HG02623 (cell line): ENCODE measurements at regions not wholly inside any gene's neighbourhood (a gene's known extent, or its start where the extent isn't known, plus 50 kb on each side); places are given as distances from the start of the nearest gene placed in this dataset.

Source experiments
- ATAC-seq: cut with Tn5 transposase; IDR thresholded peaks from one replicate; pipeline ENCODE4 v1.9.1; 2021; ENCODE audit warnings: moderate library complexity; ENCODE audit not compliant: unreplicated experiment

DNA sequence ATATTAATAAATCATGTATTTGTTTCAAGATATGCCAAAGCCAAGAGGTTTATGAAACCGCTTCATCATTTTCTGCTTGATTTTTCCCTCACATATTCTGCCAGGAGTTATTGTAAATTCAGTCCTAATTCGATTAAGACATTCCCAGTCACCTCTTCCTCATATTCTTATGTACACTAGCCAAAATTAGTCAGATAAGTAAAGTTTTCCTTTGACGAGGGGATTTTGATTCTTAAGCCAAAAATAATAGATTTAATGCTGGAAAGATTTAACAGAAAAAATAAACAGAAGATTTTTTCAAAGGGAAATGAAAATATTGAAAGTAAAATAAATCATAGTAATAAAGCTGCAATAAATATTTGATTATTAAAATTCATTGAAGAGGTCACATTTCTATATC lies 51.0 kb upstream of the VEGFC start:
- no peak for ATAC-seq

- ATAC-seq = no peak
Measured at GRCh38 chr4:176844448-176844847, 51.7 kb upstream of the VEGFC start.

GRCh38 chr4:176845636-176846035 lies 52.9 kb upstream of the VEGFC start:
- ATAC-seq = no peak

DNA sequence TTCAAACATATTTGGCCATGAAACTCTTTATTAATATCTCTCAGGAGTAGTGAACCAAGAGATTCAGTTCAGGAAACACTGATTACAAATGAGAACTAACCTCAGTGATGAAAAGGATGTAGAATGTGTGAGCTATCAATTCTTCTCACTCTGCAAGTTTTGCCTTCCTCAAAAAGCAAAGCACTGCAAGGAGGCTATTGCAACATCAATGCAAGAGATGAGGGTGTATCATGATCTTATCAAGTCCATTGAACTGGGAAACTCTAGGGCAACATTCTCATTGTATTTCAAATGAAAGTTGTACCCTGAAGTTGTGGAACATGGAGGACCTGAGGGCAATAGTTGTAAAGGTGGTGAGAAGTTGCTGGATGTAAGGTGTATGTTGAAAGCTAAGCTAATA lies 56.4 kb upstream of the VEGFC start:
- no peak for ATAC-seq

DNA sequence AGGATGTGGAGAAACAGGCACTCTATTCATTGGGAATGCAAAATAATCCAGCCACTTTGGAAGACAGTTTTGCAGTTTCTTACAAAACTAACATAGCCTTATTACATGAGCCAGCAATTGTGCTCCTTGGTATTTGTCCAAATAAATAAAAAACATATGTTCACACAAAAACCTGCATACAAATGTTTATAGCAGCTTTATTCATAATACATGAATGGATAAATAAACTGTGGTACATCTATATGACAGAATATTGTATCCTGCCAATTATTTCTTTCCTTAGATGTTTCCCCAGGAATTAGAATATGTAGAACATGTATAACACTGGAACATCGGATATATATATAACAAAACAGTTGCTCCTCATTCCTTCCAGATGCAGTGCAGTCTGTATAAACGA lies 57.7 kb upstream of the VEGFC start:
- ATAC-seq = no peak

DNA sequence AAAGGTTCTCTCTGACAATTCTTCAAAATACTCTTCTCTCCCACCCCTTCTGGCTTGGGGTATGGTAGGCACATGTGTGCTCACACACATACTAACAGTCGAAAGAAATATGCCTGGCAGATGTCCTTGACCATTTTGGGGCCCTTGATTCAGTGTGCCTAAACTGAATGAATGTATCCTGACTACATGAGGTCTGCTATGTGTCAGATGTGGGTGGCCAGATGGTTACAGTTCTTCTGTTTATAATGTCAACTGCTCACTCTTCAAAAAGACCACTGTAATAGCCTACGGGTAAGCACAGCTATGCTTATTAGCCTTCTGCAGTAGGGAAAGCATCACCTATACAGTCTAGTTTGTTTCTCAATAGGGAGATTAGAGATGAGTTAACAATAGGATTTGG lies 63.7 kb upstream of the VEGFC start:
- no peak for ATAC-seq

GRCh38 chr4:176858839-176859238 lies 66.1 kb upstream of the VEGFC start:
- no peak for ATAC-seq

GRCh38 chr4:176864238-176864637 lies 71.5 kb upstream of the VEGFC start:
- ATAC-seq = no peak

- no peak for ATAC-seq
Measured at GRCh38 chr4:176868676-176869075, 76.0 kb upstream of the VEGFC start.

GRCh38 chr4:176872461-176872860 lies 79.7 kb upstream of the VEGFC start:
- ATAC-seq = no peak

DNA sequence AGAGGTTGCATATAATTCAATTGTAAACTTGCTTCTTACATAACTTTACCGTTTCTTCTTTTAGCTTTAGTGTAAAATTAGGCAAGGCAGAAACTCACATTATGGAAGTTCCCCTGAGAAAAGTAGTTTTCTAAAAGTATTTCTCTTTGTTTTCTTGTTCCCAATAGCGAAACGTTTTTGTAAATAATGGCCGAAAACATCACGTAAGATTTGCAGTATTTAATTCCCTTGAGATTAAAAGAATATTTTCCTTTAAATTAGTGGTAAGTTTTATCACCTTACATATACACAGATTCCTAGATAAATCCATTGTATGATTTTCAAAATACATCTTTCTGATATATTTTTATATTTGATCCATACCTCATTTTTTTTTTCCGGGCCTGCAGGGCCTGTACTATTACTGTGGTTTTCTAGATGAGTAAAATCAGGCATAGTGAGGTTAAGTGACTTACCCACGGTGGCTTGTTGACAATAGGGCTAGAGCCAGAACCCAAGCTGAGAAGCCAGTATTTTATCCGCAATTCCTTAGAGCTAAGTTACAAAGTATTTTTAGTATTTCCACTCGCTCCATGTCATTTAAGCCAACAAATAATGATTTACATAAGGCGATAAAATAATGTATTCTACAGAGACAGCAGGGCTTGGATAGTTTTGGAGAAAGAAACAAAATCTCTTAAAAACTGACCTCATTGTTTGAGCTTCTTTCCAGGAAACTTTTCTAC lies 82.2 kb upstream of the VEGFC start:
- no peak for ATAC-seq

DNA sequence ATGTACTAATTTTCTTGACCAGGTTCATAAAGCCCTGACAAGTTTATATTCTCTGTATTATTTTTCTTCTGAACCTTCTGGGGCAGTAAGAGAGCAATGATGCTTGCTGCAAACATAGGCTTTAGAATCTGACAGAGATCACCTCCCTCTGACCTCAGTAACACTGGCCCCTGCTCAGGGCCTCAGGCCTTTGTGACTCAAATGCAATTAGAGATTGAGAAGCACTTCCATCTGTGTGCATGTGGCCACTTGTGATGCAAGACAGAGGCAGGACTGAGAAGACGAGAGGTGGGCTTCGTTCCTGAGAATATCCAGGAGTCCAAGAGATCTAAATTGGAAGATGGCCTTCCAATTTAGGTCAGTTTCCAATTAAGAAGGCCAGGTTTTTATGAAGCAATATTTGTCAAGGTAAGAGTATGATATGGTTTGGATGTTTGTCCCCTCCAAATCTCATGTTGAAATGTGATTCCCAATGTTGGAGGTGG lies 82.8 kb upstream of the VEGFC start:
- no peak for ATAC-seq

DNA sequence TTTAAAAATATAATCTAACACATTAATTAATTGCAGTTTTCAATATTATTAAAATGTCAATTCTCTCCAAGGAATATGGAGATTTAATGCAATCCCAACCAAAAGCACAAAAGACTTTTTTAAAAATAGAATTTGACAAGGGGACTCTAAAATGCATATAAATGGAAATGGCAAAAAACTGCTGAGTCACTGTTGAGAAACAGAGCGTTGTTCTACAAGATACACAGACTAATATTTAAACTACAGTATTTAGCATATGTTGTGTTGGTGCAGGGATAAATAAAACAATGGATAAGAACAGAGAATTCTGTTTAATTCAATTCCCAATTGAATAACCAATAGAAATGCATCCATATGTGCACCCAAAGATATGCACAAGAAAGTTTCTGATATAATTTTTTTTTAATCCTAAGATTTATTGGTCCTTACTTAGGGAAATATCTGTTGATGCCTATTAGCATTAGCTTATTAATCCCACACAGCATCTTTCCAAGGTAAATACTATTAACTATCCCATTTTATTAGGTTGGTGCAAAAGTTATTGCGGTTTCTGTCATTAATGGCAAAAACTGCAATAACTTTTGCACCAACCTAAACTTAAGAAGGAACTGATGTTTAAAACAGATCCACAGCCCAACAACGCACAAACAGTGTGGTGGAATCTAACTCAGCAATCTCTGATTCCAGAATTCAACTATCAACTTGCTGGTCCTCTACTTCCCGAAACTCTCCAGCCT lies 86.8 kb upstream of the VEGFC start:
- no peak for ATAC-seq

DNA sequence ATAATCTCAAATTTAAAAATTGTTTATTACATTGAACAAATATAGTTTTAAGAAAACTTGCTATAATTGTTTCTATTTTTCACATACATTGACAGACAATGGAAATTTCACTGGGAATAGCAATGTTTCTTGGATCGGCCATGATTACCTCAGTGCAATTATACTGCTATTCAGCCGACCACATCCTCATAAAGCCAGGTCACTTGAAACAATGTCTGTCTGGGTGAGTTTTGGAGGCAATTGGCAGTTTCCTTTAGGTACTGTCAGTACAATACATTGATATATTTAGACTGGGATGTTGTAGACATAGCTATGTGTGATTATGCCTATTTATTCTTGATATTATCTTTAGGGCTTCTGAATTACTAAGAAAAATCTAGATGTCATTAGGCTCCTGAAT lies 89.5 kb upstream of the VEGFC start:
- no peak for ATAC-seq

DNA sequence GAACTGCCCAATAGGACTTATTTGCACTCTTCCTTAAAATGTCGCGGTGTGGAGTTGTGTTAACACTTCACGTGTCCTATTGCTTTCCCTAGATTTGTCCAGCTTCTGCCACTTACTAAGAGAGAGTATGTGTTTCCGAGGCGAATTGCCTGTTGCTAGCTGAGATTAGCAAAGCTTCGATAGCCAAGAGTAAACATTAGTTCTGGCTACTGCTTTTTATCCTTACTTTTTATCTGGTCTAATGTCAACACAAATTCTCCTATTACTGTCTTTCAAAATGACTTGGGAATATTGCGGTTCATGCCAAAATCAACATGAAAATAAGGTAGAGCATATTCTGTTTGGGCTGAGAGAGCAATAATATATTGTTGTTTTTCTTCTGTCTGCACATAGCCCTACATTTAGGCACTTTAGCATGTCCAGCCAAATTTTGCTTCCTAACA lies 90.4 kb upstream of the VEGFC start:
- ATAC-seq = no peak

DNA sequence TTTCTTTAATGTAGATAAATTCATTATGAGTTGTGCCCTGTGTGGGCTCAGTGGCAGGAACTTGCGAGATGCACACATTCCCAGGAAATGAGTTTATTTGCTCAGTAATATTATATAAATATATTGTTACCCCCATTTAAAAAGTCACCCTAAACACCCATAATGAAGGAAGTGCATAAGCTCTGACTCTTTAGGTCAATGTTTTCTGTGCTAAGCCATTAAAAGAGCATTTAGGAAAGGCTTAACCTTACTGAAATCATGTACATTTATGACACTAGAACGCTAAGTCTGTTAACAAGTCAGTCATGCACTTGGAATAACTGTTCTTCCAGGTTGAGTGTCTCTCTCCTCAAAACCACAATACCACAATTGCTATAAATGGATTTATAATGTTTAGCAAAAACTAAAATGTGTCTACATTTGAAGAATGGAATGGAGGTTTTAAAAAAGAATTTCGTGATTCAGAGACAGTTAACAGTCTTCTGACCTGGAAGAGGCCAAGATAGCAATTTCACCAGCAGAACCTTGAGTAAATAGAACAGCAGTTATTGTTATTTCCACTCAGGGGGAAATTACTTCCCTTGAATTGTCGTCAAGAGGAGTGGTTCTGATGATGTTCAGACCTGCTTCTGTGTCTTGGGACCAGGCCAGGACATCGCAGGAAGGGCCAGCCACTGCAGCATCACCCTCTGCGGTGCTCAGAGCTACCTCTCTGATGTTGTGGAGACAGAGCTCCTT lies 91.1 kb upstream of the VEGFC start:
- no peak for ATAC-seq

DNA sequence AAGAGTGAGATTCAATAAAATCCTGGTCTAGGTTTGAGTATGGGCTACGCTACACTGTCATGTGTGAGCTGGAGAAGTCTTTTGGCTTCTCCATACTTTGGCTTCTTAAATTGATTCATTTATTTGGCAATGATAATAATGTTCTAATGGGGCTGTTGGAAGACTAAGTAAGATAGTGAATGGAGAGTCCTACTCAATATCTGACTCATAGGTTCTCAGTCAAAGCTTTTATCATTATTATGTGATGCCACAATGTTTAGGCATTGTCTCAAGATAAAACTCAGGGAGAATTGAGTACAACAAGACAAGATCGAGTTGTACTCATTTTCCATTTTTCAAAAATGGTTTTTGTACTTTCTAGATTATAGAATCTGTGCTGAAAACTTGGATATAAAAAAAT lies 92.5 kb upstream of the VEGFC start:
- ATAC-seq = no peak

- no peak for ATAC-seq
Measured at GRCh38 chr4:176886135-176886534, 93.4 kb upstream of the VEGFC start.

DNA sequence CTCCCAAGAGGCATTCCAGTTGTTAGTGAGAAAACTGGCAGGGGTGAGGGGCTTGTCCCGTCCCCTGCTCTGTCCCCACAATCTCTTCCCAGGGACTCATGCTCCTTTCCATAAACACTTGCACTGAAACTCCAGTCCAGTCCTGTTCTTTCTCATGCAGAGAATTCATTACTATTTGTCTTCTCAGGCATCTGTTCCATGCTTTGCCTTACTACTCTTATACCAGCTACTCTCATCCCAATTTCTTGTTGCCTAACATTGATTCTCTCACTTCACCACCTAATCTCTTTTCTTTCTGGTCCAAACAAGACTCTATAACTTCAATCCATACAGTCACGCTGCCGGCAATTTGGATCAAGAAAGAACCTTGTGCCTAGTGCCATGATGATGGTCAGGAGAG lies 97.1 kb upstream of the VEGFC start:
- ATAC-seq = no peak

GRCh38 chr4:176894498-176894897 lies 101.8 kb upstream of the VEGFC start:
- ATAC-seq = no peak

GRCh38 chr4:176896211-176896610 lies 103.5 kb upstream of the VEGFC start:
- no peak for ATAC-seq

GRCh38 chr4:176897226-176897625 lies 104.5 kb upstream of the VEGFC start:
- ATAC-seq = no peak
